HCT116 (cell line): ENCODE measurements at regions not wholly inside any gene's neighbourhood (a gene's known extent, or its start where the extent isn't known, plus 50 kb on each side); places are given as distances from the start of the nearest gene placed in this dataset.

Experiments used
- ATAC-seq: fragments of 200-7000 bp; cut with Tn5 transposase; 2 replicates; pipeline ENCODE4 v1.9.1; 2020; ENCODE audit warnings: mild to moderate bottlenecking, moderate library complexity
- BruUV-seq: library from RNA; stranded (reverse); fragments of 400-500 nt; replicated peaks from 2 replicates; lab custom pipeline; 2021; lab: Mats Ljungman, UMichigan
- CTCF ChIA-PET: fragments of 300-600 bp; sonication (Branson Sonifier 250); formaldehyde crosslinking; loops from one replicate; lab custom pipeline; 2021; ENCODE audit warnings: antibody characterized with exemption; lab: Charles Lee
- POLR2A ChIA-PET: fragments of 300-600, 350-600 bp; sonication (Branson Sonifier 250); formaldehyde crosslinking; loops from one replicate; lab custom pipeline; 2021; ENCODE audit warnings: antibody characterized with exemption; lab: Charles Lee
- RAD21 ChIA-PET, 2 experiments: fragments of 300-600 bp; sonication (Branson Sonifier 250); formaldehyde crosslinking; loops; one replicate each; lab custom pipeline; 2023; ENCODE audit warnings: low total read pairs in 2 of 2; ENCODE audit not compliant: uncharacterized antibody in 2 of 2, unreplicated experiment in 2 of 2, low non-redundant PET in 1 of 2; lab: Charles Lee
- DNase-seq: peaks from one replicate; pipeline ENCODE4 v3.0.0-alpha.2; 2010; ENCODE audit warnings: low read depth, low spot score
- H2AFZ ChIP-seq: fragments of 200-600 bp; shearing (Covaris generic), sonication (generic); 2 replicates; pipeline ENCODE4 v1.6.1; 2017; ENCODE audit warnings: low read depth, mixed run types, mixed read lengths, antibody characterized with exemption, low read length; ENCODE audit not compliant: poor library complexity, severe bottlenecking
- H3K27ac ChIP-seq: 2 replicates; pipeline ENCODE4 v1.5.1; 2012; ENCODE audit warnings: low read depth, low read length
- H3K27me3 ChIP-seq: fragments of 200-600 bp; sonication (generic); 2 replicates; pipeline ENCODE4 v1.6.1; 2016; ENCODE audit warnings: mixed run types, low read length, mixed read lengths; ENCODE audit not compliant: insufficient read depth
- H3K36me3 ChIP-seq, 2 experiments: fragments of 200-500 bp in 1 of 2; fragments of 200-600 bp in 1 of 2; sonication (Bioruptor generic) in 1 of 2; sonication (generic) in 1 of 2; 2 replicates each; pipeline versions ENCODE4 v1.5.1 to v1.6.1; 2014 to 2016; ENCODE audit warnings: low read length in 2 of 2, inconsistent platforms in 1 of 2, mixed read lengths in 1 of 2, mixed run types in 1 of 2; ENCODE audit not compliant: insufficient read depth in 2 of 2, control insufficient read depth in 1 of 2
- H3K4me1 ChIP-seq, 2 experiments: fragments of 200-600 bp in 1 of 2; sonication (generic) in 1 of 2; 2 replicates each; pipeline versions ENCODE4 v1.5.1 to v1.6.1; 2012 to 2017; ENCODE audit warnings: low read length in 2 of 2, inconsistent platforms in 1 of 2, mild to moderate bottlenecking in 1 of 2, mixed read lengths in 1 of 2, mixed run types in 1 of 2, moderate library complexity in 1 of 2; ENCODE audit not compliant: insufficient read depth in 2 of 2, control insufficient read depth in 1 of 2
- H3K4me2 ChIP-seq: fragments of 200-600 bp; sonication (generic); 2 replicates; pipeline ENCODE4 v1.6.1; 2017; ENCODE audit warnings: mixed run types, low read length, mixed read lengths
- H3K4me3 ChIP-seq, 2 experiments: fragments of 200-600 bp in 1 of 2; sonication (generic) in 1 of 2; replicated peaks in 1 of 2; 2 replicates each; pipeline ENCODE4 v1.5.1; 2011 to 2016; ENCODE audit warnings: low read length in 2 of 2, control low read depth in 1 of 2, low read depth in 1 of 2, mild to moderate bottlenecking in 1 of 2, mixed read lengths in 1 of 2, mixed run types in 1 of 2
- H3K79me2 ChIP-seq: fragments of 200-600 bp; sonication (generic); 2 replicates; pipeline ENCODE4 v1.6.1; 2017; ENCODE audit warnings: mild to moderate bottlenecking, mixed run types, low read length, moderate library complexity, mixed read lengths; ENCODE audit not compliant: insufficient read depth
- H3K9ac ChIP-seq: fragments of 200-600 bp; sonication (generic); 2 replicates; pipeline ENCODE4 v1.6.1; 2016; ENCODE audit warnings: low read length, mixed read lengths
- H3K9me2 ChIP-seq: fragments of 200-600 bp; sonication (generic), shearing (Covaris generic); 2 replicates; pipeline ENCODE4 v1.6.1; 2017; ENCODE audit warnings: mixed run types, mild to moderate bottlenecking, moderate library complexity; ENCODE audit not compliant: insufficient read depth
- H3K9me3 ChIP-seq, 2 experiments: fragments of 200-500 bp in 1 of 2; fragments of 200-600 bp in 1 of 2; sonication (Bioruptor generic) in 1 of 2; sonication (generic) in 1 of 2; 2 replicates each; pipeline ENCODE4 v1.6.1; 2014 to 2017; ENCODE audit warnings: low read length in 2 of 2, mixed read lengths in 2 of 2, inconsistent platforms in 1 of 2, low read depth in 1 of 2, mild to moderate bottlenecking in 1 of 2, mixed run types in 1 of 2, moderate library complexity in 1 of 2; ENCODE audit not compliant: control insufficient read depth in 1 of 2, insufficient read depth in 1 of 2
- H4K20me1 ChIP-seq: fragments of 200-600 bp; sonication (generic), shearing (Covaris generic); 2 replicates; pipeline ENCODE4 v1.6.1; 2017; ENCODE audit warnings: mixed run types, mild to moderate bottlenecking, moderate library complexity; ENCODE audit not compliant: insufficient read depth
- CTCF ChIP-seq, 3 experiments: fragments of 200-600 bp in 1 of 3; sonication (generic) in 1 of 3; IDR thresholded peaks in 2 of 3; conservative IDR thresholded peaks in 1 of 3; 2 replicates each; pipeline ENCODE4 v1.5.1; 2012 to 2017; ENCODE audit warnings: low read depth in 2 of 3, low read length in 2 of 3, antibody characterized with exemption in 1 of 3, borderline replicate concordance in 1 of 3, control low read depth in 1 of 3, mild to moderate bottlenecking in 1 of 3, mixed read lengths in 1 of 3, mixed run types in 1 of 3, moderate library complexity in 1 of 3; ENCODE audit not compliant: insufficient read depth in 1 of 3
- FOSL1 ChIP-seq: IDR thresholded peaks from 2 replicates; pipeline ENCODE4 v1.6.1; 2012; ENCODE audit warnings: low read depth
- MAX ChIP-seq: IDR thresholded peaks from 2 replicates; pipeline ENCODE4 v1.6.1; 2012
- POLR2AphosphoS5 ChIP-seq: IDR thresholded peaks from 2 replicates; pipeline ENCODE4 v1.6.1; 2011; ENCODE audit warnings: mild to moderate bottlenecking, low read depth, low read length, moderate library complexity
- ZBTB33 ChIP-seq: IDR thresholded peaks from 2 replicates; pipeline ENCODE4 v1.6.1; 2011; ENCODE audit warnings: mild to moderate bottlenecking, low read length, moderate library complexity; ENCODE audit not compliant: insufficient replicate concordance; ENCODE audit errors: extremely low read depth
- intact Hi-C: fragments of 100-400 bp; cut with micrococcal nuclease; formaldehyde crosslinking; loops from 2 replicates; pipeline ENCODE4 v1.10.0; 2022

GRCh38 chr6:8177721-8178120 is 75.4 kb upstream of the EEF1E1 start:
- ChIA-PET CTCF (no interaction called here), RAD21 (no interaction called here), POLR2A (no interaction called here)
- no peaks in the 10 kb centered on the region for H3K79me2 ChIP-seq
- no peak for TF ChIP-seq CTCF (IDR thresholded peaks at IDR 0.05 in 2 of 3, conservative IDR thresholded peaks at IDR 0.05 in 1 of 3; ENCODE audit: borderline replicate concordance in 1 of 3, insufficient read depth in 1 of 3, low read depth in 2 of 3, low read length in 2 of 3)
- TF ChIP-seq ZBTB33: no peak
- no peak for TF ChIP-seq FOSL1
- no peak for TF ChIP-seq MAX
- no peak for TF ChIP-seq POLR2AphosphoS5
- no peaks in the 10 kb centered on the region for H3K9me2 ChIP-seq
- intact Hi-C loops: no loop called here
- H3K4me2 ChIP-seq: no peak overlapping the region
- no peak overlapping the region for H3K4me3 ChIP-seq
- H3K27me3 ChIP-seq: no peaks in the 10 kb centered on the region
- peaks cover 18 to 22% of the 10 kb centered on the region in 2 experiments for H3K4me1 ChIP-seq
- H3K9ac ChIP-seq: no peak overlapping the region
- DNase-seq (no peak), ATAC-seq (no peak)
- H4K20me1 ChIP-seq: no peaks in the 10 kb centered on the region
- H3K36me3 ChIP-seq: no peaks in the 10 kb centered on the region
- H3K9me3 ChIP-seq: no peaks in the 10 kb centered on the region
- BruUV-seq: no TSS peak
- H3K27ac ChIP-seq: no peak overlapping the region
- no peak overlapping the region for H2AFZ ChIP-seq
